Renal pelvis (tissue), 1 donor: ENCODE measurements at regions not wholly inside any gene's neighbourhood (a gene's known extent, or its start where the extent isn't known, plus 50 kb on each side); places are given as distances from the start of the nearest gene placed in this dataset.

Experiments used
- DNase-seq: peaks from one replicate; pipeline ENCODE4 v3.0.0-alpha.2; 2013

GRCh38 chr14:87879389-87879788, 113.6 kb downstream of the GALC start:
- DNase-seq, result no peak

- DNase-seq, result no peak
These were observed 114.0 kb downstream of the GALC start for GRCh38 chr14:87878959-87879358.

GRCh38 chr14:87877877-87878276, 115.1 kb downstream of the GALC start:
- DNase-seq, result no peak

DNA sequence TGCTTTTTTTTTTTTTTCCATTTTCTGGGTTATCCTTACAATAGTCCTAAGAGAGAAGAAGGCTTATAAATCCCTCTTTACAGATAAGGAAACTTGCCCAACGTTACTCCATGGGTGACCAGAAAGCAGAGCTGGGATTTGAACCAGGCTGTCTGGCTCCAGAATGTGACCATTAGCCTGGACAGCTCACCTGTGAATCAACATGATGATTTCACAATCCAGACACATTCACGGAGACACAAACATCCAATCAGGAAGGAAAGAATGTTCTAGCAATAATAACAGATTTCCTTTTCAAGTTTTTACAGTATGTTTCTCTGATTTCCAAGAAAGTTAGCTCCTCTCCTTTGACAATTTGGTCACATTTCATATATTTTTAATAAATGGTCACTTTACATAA, 118.3 kb downstream of the GALC start:
- DNase-seq, result no peak

DNA sequence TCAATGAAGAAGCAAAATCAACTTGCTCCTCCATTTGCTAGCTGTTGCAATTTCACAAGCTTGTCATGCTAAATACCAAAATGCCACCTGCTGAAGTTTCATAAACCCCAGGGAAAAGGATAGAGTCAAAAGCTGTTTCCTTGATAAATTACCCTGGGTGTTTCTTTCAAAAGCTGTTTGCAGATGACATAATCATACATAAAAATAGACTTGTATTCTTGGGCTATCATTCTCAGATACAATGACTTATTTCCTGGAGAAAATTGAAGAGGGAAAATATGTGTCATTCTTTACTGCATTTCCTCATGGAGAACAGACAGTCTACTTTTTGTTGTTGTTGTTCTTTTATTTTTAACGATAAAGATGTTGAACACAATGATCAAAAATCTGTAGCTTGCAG, 119.2 kb downstream of the GALC start:
- DNase-seq, result no peak

- no peak for DNase-seq
These were observed 123.1 kb downstream of the GALC start for GRCh38 chr14:87869619-87870583.

GRCh38 chr14:87868920-87869319, 124.1 kb downstream of the GALC start:
- no peak for DNase-seq

DNA sequence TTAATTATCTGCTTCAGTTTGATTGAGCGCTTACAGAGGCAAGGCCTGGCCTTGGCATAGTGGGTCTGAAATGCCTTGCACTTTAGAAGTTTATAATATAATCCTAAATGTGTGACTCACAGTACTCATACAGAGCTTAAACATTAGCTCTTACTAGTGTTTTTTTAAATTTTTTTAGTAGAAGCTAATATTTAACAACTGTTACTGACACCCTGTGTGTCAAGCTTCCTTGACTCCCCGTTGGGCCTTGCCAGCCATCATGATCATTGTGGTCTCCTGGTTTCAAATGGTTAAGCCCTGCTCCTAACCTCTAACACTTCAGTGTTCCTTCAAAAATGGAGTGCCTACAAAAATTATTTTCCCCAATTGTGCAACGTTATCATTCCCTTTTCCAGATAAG, 126.9 kb downstream of the GALC start:
- DNase-seq, result no peak

DNA sequence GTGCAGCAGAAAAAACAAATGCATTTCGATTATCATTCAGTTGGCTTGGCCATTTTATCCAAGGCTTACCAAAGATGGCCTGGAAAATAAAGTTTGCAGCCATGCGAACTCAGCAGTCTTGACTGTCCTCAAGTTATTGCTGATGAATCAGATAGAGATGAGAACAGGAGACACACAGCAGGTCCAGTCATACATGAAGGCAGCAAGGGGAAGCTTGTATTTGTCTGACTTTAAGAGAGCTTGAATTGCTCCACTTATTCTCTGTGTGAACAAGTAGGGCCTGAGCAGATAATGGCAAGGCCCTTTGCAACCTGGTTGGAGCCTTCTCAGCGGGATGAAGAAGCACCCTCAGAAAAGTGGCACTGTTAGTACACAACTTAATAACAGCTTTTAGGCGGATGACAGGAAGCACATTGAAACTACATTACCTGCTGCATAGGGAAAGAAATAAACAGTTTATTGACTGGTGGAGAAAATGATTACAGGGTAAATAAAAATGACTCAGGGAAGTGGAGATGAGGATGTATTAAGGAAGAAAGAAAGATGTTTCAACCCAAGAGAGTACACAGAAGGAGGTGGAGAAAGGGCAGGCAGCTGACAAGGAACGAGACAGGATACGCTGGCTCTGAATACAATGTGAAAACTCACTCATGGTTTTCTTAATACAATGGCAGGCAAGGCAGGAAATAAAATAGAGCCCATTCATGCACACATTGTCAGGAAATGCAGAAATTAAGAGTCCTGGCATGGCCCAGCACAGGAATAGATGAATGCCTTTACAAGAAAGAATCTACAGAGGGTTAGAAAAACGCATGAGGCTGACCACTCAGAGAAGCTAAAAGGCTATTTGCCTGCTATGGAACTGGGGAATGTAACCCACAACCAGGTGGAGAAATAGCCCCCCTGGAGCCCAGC, 128.4 kb downstream of the GALC start:
- no peak for DNase-seq

GRCh38 chr14:87863047-87863446, 129.9 kb downstream of the GALC start:
- no peak for DNase-seq

DNA sequence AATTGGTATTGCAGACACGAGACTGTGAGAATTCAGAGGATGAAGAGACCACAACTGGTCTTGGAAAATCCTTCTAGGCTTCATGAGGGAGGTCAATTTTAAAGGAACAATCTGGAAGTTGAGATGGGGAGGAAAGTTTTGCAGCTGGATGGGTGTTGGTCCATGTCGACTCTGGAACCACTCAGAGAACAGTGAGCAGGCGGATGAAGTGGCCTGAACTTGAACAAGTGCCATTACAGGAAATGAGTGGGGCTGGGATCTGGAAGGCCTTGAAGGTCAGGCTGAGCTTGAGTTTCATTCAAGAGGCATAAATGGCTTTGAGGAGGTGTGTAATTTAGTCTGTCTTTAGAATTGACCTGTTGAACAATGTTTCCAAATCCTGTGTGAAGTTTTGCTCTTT, 140.9 kb downstream of the GALC start:
- DNase-seq, result no peak

DNA sequence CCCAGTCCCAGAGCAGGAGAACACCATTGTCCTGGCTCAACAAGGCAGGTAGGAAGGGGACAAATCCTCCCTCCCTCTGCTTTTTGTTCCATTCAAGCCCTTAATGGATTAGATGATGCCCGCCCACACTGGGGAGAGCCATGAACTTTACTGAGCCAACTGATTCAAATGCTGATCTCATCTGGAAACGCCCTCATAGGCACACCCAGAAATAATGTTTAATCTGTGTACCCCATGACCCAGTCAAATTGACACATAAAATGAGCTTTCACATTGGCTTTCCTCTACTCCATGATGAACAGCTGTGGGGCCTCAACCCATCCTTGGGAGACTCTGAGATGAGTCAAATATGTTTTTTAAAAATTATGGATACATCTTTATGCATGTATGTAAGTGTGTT, 141.8 kb downstream of the GALC start:
- DNase-seq, result no peak

- DNase-seq, result no peak
These were observed 145.7 kb downstream of the GALC start for GRCh38 chr14:87847216-87847755.

GRCh38 chr14:87840906-87841305, 152.1 kb downstream of the GALC start:
- DNase-seq, result no peak

DNA sequence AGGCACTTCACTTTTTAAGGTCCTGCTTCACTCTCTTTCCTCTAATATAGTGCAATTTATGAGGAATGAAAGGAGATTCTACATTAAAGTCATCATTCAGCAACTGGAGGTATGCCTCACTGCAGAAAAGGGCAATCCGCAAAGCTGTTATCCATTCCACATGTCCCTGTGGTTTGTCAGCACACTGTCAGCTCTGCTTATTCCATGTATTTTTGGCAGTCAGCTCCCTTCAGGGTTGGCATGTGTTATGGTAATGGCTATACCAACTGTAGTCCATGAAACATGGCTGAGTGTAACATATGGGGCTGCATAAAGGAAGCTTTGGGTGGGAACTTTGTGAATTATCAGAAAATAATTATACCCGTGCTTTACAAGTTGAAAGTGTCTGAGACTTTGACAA, 154.1 kb downstream of the GALC start:
- DNase-seq, result no peak

DNA sequence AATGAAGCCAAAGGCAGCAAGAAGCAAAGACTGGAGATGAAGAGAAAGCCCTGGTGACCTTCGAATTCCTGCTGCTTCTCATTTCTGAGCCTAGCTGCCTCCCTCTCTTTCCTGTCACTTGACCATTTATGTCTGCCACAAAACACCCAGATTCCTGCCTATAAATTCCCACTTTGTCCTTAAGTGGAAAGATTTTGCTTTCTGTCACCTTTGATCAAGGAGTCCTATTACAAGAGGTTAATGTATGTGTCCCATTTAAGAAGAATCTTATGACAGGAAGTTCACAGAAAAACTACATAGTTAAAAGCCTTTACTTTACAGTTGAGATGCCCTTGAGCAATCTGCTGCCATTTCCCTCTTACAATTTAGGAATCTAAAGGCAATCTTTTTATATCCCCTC, 155.7 kb downstream of the GALC start:
- DNase-seq, result peak; percentile 28

GRCh38 chr14:87834594-87834993, 158.4 kb downstream of the GALC start:
- no peak for DNase-seq

GRCh38 chr14:87833026-87833425, 160.0 kb downstream of the GALC start:
- DNase-seq, result no peak

GRCh38 chr14:87830443-87831096, 162.4 kb downstream of the GALC start:
- no peak for DNase-seq

- no peak for DNase-seq
These were observed 163.4 kb downstream of the GALC start for GRCh38 chr14:87829543-87829942.

DNA sequence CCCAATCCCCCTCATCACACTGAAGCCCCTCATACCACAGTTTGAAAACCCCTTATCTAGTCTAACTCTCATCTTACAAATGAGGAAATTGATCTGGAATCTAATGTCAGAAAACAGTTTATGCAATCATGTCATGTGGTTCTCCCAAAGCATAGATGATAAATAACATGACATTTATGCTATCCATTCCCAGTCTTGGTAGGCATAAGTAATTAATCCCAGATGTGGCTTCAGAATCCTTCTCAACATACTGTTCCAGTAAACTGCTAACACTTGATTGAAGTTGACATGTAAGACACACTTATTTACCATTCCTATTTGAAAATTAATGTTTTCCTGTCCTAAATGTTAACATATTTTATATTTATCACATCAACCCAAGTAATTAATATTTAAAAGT, 168.7 kb downstream of the GALC start:
- DNase-seq, result no peak

DNA sequence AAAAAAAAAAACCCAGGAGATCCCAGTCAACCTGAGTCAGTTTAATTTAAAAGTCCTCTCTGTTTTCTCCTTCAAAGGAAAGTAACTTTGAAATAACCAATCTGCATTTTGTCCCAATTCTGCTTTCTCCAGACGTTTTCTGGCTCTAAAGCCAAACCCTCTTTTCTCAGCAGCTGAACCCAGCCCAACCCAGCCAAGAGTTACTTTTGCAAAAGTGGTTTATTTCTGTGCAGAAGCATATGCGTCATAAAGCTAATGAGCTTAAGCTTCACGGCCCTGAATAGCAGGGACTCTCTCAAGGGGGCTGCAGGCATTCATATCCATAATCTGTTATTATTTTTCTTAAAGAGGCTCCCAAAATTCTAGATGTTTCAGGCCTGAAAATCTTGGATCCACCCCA, 176.6 kb downstream of the GALC start:
- no peak for DNase-seq
